ENCODE measurements at regions not wholly inside any gene's neighbourhood (a gene's known extent, or its start where the extent isn't known, plus 50 kb on each side); places are given as distances from the start of the nearest gene placed in this dataset.

DNA sequence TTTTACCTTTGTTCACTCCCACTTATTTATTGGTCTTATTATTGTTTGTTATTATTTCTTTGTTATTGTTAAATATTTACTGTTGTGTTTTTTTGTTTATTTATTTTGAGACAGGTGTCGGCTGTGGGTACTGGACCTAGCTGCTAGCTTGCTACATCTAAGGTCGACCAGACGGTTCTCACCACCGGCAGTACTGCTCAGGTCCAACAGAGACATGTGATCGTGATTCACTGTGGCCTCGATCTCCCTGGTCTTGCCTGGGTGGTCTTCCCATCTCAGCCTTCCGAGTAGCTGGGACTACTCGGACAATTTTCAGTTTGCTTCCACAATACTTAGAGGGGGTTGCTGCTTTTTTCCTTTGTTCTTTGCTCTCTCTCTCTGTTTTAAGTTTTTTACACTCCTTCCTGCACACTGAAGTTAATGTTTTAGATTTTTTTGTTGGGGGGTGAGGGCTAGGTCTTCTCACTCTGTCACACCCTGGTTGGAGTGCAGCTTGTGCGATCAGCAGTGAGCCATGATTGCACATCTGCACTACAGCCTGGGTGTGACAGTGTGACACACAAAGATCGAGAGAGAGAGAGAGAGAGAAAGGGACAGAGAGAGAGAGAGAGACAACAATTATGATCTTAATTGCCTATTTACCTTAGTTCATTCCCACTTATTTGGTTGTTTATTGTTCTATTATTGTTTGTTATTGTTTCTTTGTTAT, 1432.4 kb downstream of the UQCRFS1 start:
- Histone ChIP-seq H3K9me3 (ENCODE audit: insufficient read depth, low read depth, low read length) (peaks cover 34% of the 10 kb centered on the region), H3K4me3 (ENCODE audit: low read length) (no peak overlapping the region), H3K36me3 (ENCODE audit: insufficient read depth, low read length) (0 out of 2 replicates have a peak, but pooled peaks cover 4% of the 10 kb centered on the region), H3K4me1 (ENCODE audit: insufficient read depth, low read length) (no peaks in the 10 kb centered on the region), H3K27ac (ENCODE audit: low read depth, low read length) (no peak overlapping the region), H3K27me3 (ENCODE audit: insufficient read depth, low read length) (no peaks in the 10 kb centered on the region), H3K9ac (ENCODE audit: low read depth, low read length) (no peak overlapping the region)
- WGBS, result 84% methylated on average over 9 of the region's 10 CpGs

DNA sequence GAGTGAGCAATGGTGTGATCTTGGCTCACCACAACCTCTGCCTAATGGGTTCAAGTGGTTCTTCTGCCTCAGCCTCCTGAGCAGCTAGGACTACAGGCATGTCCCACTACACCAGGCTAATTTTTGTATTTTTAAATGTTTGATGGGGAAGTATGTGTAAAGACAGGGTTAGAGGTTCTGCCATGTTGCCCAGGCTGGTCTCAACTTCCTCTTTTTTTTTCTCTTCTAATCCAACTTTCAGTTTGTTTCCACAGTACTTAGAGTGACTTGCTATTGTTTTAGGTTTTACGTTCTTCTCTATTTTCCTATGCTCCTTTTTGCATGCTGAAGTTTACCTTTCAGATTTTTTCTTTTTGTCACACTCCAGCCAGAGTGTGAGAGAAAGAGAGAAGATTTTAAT, 1433.0 kb downstream of the UQCRFS1 start:
- Histone ChIP-seq H3K27me3 (ENCODE audit: insufficient read depth, low read length) (no peaks in the 10 kb centered on the region), H3K4me3 (ENCODE audit: low read length) (no peak overlapping the region), H3K36me3 (ENCODE audit: insufficient read depth, low read length) (peaks cover 9% of the 10 kb centered on the region; the same call in 1 of the 2 replicates), H3K27ac (ENCODE audit: low read depth, low read length) (no peak overlapping the region), H3K9ac (ENCODE audit: low read depth, low read length) (no peak overlapping the region), H3K4me1 (ENCODE audit: insufficient read depth, low read length) (no peaks in the 10 kb centered on the region), H3K9me3 (ENCODE audit: insufficient read depth, low read depth, low read length) (peaks cover 39% of the 10 kb centered on the region)
- WGBS, result 100% methylated on average over 1 of the region's 1 CpG

DNA sequence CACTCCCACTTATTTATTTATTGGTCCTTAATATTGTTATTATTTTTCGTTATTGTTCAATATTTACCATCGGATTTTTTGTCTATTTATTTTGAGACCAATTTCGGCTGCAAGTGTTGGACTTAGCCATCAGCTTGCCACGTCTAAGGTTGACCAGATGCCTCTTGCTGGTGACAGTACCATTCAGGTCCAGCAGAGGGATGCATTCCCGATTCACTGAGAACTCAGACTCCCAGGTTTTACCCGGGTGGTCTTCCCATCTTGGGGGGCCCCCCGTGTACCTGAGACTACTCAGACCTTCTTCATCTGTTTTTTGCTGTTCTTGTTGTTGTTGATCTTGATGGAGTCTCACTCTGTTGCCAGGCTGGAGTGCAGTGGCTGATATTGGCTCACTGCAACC, 1435.2 kb downstream of the UQCRFS1 start:
- H3K9me3 ChIP-seq (ENCODE audit: insufficient read depth, low read depth, low read length), result peaks cover 62% of the 10 kb centered on the region
- no peaks in the 10 kb centered on the region; the same call in 1 of the 2 replicates for H3K27me3 ChIP-seq (ENCODE audit: insufficient read depth, low read length)
- WGBS, result 97% methylated on average over 7 of the region's 7 CpGs
- no peaks in the 10 kb centered on the region for H3K4me1 ChIP-seq (ENCODE audit: insufficient read depth, low read length)
- H3K9ac ChIP-seq (ENCODE audit: low read depth, low read length), result no peak overlapping the region
- H3K4me3 ChIP-seq (ENCODE audit: low read length), result no peak overlapping the region
- no peak overlapping the region for H3K27ac ChIP-seq (ENCODE audit: low read depth, low read length)
- H3K36me3 ChIP-seq (ENCODE audit: insufficient read depth, low read length), result peaks cover 15% of the 10 kb centered on the region; the same call in 1 of the 2 replicates

DNA sequence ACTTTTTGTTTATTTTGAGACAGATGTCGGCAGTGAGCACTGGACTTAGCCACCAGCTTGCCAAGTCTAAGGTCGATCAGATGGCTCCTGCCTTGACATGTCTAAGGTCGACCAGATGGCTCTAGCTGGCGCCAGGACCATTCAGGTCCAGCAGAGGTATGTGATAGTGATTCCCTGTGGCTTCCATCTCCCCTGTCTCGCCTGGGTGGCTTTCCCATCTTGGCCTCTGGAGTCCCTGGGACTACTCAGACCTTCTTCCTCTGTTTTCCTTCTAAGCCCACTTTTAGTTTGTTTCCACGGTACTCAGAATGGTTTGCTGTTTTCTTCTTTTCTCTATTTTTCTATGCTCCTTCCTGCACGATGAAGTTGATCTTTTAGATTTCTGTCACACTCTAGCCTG, 1435.7 kb downstream of the UQCRFS1 start:
- Histone ChIP-seq H3K9me3 (ENCODE audit: insufficient read depth, low read depth, low read length) (peaks cover 67% of the 10 kb centered on the region), H3K27ac (ENCODE audit: low read depth, low read length) (no peak overlapping the region), H3K4me3 (ENCODE audit: low read length) (no peak overlapping the region), H3K4me1 (ENCODE audit: insufficient read depth, low read length) (no peaks in the 10 kb centered on the region), H3K36me3 (ENCODE audit: insufficient read depth, low read length) (peaks cover 20% of the 10 kb centered on the region; the same call in 1 of the 2 replicates), H3K9ac (ENCODE audit: low read depth, low read length) (no peak overlapping the region), H3K27me3 (ENCODE audit: insufficient read depth, low read length) (no peaks in the 10 kb centered on the region; the same call in 1 of the 2 replicates)
- 96% methylated on average over 6 of the region's 7 CpGs for WGBS

DNA sequence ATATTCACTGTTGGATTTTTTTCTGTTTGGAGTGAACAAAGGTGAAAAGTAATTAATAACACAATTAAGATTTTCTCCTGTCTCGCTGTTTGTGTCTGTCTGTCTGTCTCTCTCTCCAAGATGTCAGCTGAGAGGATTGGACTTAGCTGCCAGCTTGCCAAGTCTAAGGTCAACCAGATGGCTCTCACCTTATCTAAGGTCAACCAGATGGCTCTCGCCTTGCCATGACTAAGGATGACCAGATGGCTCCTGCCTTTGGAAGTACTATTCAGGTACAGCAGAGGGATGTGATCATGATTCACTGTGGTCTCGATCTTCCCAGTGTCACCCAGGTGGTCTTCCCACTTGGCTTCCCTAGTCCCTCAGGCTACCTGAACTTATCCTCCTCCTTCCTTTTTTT, 1436.4 kb downstream of the UQCRFS1 start:
- 93% methylated on average over 3 of the region's 3 CpGs for WGBS
- Histone ChIP-seq H3K27me3 (ENCODE audit: insufficient read depth, low read length) (no peaks in the 10 kb centered on the region; the same call in 1 of the 2 replicates), H3K9ac (ENCODE audit: low read depth, low read length) (no peak overlapping the region), H3K4me3 (ENCODE audit: low read length) (no peak overlapping the region), H3K36me3 (ENCODE audit: insufficient read depth, low read length) (peaks cover 20% of the 10 kb centered on the region; the same call in 1 of the 2 replicates), H3K9me3 (ENCODE audit: insufficient read depth, low read depth, low read length) (peaks cover 73% of the 10 kb centered on the region), H3K27ac (ENCODE audit: low read depth, low read length) (no peak overlapping the region), H3K4me1 (ENCODE audit: insufficient read depth, low read length) (no peaks in the 10 kb centered on the region)

DNA sequence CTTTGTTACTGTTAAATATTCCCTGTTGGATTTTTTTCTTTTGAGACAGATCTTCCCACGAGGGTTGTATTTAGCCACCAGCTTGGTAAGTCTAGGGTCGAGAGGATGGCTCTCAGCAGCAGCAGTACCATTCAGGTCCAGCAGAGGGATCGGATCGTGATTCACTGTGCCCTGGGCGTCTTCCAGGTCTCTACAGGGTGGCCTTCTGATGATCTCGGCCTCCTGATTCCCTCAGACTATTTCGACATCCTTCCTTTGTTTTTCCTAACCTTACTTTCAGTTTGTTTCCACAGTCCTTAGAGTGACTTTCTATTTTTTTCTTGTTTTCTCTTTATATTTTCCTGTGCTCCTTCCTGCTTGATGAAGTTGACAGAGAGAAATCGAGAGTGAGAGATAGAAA, 1436.9 kb downstream of the UQCRFS1 start:
- Histone ChIP-seq H3K9ac (ENCODE audit: low read depth, low read length) (no peak overlapping the region), H3K4me1 (ENCODE audit: insufficient read depth, low read length) (no peaks in the 10 kb centered on the region), H3K4me3 (ENCODE audit: low read length) (no peak overlapping the region), H3K9me3 (ENCODE audit: insufficient read depth, low read depth, low read length) (peaks cover 77% of the 10 kb centered on the region), H3K36me3 (ENCODE audit: insufficient read depth, low read length) (peaks cover 20% of the 10 kb centered on the region; the same call in 1 of the 2 replicates), H3K27ac (ENCODE audit: low read depth, low read length) (no peak overlapping the region), H3K27me3 (ENCODE audit: insufficient read depth, low read length) (no peaks in the 10 kb centered on the region; the same call in 1 of the 2 replicates)
- WGBS, result 92% methylated on average over 7 of the region's 8 CpGs

DNA sequence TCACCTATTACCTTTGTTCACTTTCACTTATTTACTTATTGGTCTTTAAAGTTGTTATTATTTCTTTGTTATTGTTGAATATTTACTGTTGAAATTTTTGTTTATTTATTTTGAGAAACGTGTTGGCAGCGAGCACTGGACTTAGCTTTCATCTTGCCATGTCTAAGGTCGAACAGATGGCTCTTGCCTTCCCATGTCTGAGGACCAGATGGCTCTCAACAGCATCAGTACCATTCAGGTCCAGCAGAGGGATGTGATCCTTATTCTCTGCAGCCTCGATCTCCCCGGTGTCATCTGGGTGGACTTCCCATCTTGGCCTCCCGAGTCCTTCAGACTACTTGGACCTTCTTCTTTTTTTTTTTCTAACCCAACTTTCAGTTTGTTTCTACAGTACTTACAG, 1437.6 kb downstream of the UQCRFS1 start:
- H3K27me3 ChIP-seq (ENCODE audit: insufficient read depth, low read length), result no peaks in the 10 kb centered on the region; the same call in 1 of the 2 replicates
- H3K4me3 ChIP-seq (ENCODE audit: low read length), result no peak overlapping the region
- WGBS, result 96% methylated on average over 6 of the region's 6 CpGs
- H3K27ac ChIP-seq (ENCODE audit: low read depth, low read length), result no peak overlapping the region
- no peak overlapping the region for H3K9ac ChIP-seq (ENCODE audit: low read depth, low read length)
- no peaks in the 10 kb centered on the region for H3K4me1 ChIP-seq (ENCODE audit: insufficient read depth, low read length)
- peaks cover 20% of the 10 kb centered on the region; the same call in 1 of the 2 replicates for H3K36me3 ChIP-seq (ENCODE audit: insufficient read depth, low read length)
- H3K9me3 ChIP-seq (ENCODE audit: insufficient read depth, low read depth, low read length), result peaks cover 82% of the 10 kb centered on the region

DNA sequence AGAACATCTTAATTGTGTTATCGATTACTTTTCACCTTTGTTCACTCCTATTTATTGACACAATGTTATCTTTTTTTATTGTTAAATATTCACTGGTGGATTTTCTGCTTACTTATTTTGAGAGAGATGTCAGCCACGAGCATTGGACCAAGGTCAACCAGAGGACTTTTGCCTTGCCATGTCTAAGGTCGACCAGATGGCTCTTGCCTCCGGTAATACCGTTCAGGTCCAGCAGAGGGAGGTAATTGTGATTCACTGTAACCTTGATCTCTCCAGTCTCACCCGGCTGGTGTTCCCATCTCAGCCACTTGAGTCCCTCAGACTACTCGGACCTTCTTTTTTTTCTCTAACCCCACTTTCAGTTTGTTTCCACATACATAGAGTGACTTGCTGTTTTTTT, 1438.1 kb downstream of the UQCRFS1 start:
- H3K4me3 ChIP-seq (ENCODE audit: low read length), result no peak overlapping the region
- H3K27ac ChIP-seq (ENCODE audit: low read depth, low read length), result no peak overlapping the region
- no peak overlapping the region for H3K9ac ChIP-seq (ENCODE audit: low read depth, low read length)
- peaks cover 80% of the 10 kb centered on the region for H3K9me3 ChIP-seq (ENCODE audit: insufficient read depth, low read depth, low read length)
- 91% methylated on average over 6 of the region's 7 CpGs for WGBS
- no peaks in the 10 kb centered on the region; the same call in 1 of the 2 replicates for H3K27me3 ChIP-seq (ENCODE audit: insufficient read depth, low read length)
- H3K4me1 ChIP-seq (ENCODE audit: insufficient read depth, low read length), result no peaks in the 10 kb centered on the region
- peaks cover 20% of the 10 kb centered on the region; the same call in 1 of the 2 replicates for H3K36me3 ChIP-seq (ENCODE audit: insufficient read depth, low read length)

DNA sequence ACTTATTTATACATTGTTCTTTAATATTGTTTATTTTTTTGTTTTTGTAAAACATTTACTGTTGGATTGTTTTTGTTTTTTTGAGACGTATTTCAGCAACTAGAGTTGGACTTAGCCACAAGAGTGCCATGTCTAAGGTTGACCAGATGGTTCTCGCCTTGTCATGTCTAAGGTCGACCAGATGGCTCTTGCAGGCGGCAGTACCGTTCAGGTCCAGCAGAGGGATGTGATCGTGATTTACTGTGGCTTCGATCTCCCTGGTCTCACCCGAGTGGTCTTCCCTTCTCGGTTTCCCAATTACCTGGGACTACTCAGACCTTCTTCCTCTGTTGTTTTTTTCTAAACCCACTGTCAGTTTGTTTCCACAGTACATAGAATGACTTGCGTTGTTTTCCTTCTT, 1438.6 kb downstream of the UQCRFS1 start:
- H3K4me1 ChIP-seq (ENCODE audit: insufficient read depth, low read length), result no peaks in the 10 kb centered on the region
- H3K27ac ChIP-seq (ENCODE audit: low read depth, low read length), result no peak overlapping the region
- peaks cover 78% of the 10 kb centered on the region for H3K9me3 ChIP-seq (ENCODE audit: insufficient read depth, low read depth, low read length)
- no peak overlapping the region for H3K9ac ChIP-seq (ENCODE audit: low read depth, low read length)
- WGBS, result 95% methylated on average over 10 of the region's 10 CpGs
- peaks cover 20% of the 10 kb centered on the region; the same call in 1 of the 2 replicates for H3K36me3 ChIP-seq (ENCODE audit: insufficient read depth, low read length)
- H3K4me3 ChIP-seq (ENCODE audit: low read length), result no peak overlapping the region
- H3K27me3 ChIP-seq (ENCODE audit: insufficient read depth, low read length), result no peaks in the 10 kb centered on the region; the same call in 1 of the 2 replicates

DNA sequence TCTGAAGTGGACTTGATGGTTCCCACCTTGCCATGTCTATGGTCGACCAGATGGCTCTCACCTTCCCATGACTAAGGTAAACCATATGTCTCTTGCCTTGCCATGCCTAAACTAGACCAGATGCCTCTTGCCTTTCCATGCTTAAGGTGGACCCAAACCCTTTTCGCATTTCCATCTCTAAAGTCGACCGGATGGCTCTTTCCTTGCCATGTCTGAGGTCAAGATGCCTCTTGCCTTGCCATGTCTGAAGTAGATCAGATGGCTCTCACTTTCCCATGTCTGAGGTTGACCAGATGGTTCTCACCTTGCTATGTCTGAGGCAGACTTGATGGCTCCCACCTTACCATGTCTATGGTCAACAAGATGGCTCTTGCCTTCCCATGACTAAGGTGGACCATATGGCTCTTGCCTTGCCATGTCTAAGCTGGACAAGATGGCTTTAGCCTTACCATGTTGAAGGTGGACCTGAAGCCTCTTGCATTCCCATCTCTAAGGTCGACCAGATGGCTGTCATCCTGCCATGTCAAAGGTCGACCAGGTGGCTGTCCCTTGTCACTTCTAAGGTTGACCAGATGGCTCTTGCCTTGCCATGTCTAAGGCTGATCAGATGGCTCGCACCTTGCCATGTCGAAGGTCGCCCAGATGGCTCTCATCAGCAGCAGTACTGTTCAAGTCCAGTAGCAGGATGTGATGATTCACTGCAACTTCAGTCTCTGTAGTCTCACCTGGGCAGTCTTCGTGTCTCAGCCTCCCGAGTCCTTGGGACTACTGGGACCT, 1439.4 kb downstream of the UQCRFS1 start:
- Histone ChIP-seq H3K9ac (ENCODE audit: low read depth, low read length) (no peak overlapping the region), H3K36me3 (ENCODE audit: insufficient read depth, low read length) (peaks cover 16% of the 10 kb centered on the region; the same call in 1 of the 2 replicates), H3K4me1 (ENCODE audit: insufficient read depth, low read length) (no peaks in the 10 kb centered on the region), H3K4me3 (ENCODE audit: low read length) (no peak overlapping the region), H3K9me3 (ENCODE audit: insufficient read depth, low read depth, low read length) (peaks cover 79% of the 10 kb centered on the region), H3K27ac (ENCODE audit: low read depth, low read length) (no peak overlapping the region), H3K27me3 (ENCODE audit: insufficient read depth, low read length) (peaks cover 3% of the 10 kb centered on the region; the same call in 1 of the 2 replicates)
- 80% methylated on average over 11 of the region's 11 CpGs for WGBS

DNA sequence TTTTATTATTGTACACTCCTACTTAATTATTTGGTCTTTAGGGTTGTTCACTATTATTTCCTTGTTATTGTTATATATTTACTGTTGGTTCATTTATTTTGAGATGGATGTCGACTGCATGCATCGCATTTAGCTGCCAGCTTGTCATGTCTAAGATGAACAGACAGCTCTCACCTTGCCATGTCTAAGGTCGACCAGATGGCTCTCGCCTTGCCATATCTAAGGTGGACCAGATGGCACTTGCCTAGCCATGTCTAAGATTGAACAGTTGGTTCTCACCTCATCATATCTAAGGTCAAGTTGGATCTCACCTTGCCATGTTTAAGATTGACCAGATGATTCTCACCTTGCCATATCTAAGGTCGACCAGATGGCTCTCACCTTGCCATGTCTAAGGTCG, 1440.9 kb downstream of the UQCRFS1 start:
- no peak overlapping the region for H3K9ac ChIP-seq (ENCODE audit: low read depth, low read length)
- peaks cover 3% of the 10 kb centered on the region; the same call in 1 of the 2 replicates for H3K27me3 ChIP-seq (ENCODE audit: insufficient read depth, low read length)
- peaks cover 76% of the 10 kb centered on the region for H3K9me3 ChIP-seq (ENCODE audit: insufficient read depth, low read depth, low read length)
- WGBS, result 97% methylated on average over 6 of the region's 6 CpGs
- no peak overlapping the region for H3K4me3 ChIP-seq (ENCODE audit: low read length)
- H3K4me1 ChIP-seq (ENCODE audit: insufficient read depth, low read length), result no peaks in the 10 kb centered on the region
- no peak overlapping the region for H3K27ac ChIP-seq (ENCODE audit: low read depth, low read length)
- peaks cover 16% of the 10 kb centered on the region; the same call in 1 of the 2 replicates for H3K36me3 ChIP-seq (ENCODE audit: insufficient read depth, low read length)
